Right hindlimb (tissue), 1 donor: ENCODE measurements at regions not wholly inside any gene's neighbourhood (a gene's known extent, or its start where the extent isn't known, plus 50 kb on each side); places are given as distances from the start of the nearest gene placed in this dataset.
"Not testable (repeated sequence)": the region's sequence is repeated elsewhere in the genome, so short reads cannot be mapped to it uniquely, and the experiment has no call there.

Experiments
- DNase-seq: peaks from one replicate; pipeline ENCODE4 v3.0.0-alpha.2; 2018

DNA sequence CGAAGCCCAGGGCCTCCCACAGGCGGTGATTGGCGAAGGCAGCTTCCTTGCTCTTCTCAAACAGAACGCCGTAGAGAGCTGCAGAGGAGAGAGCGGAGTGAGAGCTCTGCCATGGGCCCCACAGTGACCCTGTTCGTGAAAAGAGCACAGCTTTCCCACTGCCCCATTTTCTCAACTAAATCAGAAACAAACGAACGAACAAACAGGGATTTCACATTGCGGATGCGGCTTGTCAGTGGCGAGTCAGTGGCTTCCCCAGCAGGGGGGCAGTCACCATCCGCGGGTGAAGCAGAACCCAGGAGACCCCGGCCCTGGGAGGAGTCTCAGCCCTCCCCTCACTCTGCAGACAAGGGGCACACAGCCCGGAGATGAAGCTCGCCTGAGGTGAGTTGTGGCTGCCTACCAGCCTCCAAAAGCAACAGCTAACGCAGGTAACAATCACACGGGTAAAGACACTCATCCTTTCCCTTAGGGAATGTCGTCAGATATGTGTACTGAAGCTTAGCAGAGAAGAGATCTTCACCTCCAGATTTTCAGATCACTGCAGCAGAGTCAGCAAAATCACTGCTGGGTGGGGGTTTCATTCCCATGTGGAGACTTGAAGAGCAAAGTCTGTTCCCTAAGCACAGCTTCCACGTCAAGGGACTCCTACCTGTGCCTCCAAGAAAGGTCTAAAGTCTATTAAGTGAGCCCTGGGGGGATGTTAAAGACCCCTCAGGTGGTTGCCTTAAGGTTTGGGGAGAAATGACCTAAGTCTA is 51.2 kb upstream of the GPR31 start:
- no peak for DNase-seq

DNA sequence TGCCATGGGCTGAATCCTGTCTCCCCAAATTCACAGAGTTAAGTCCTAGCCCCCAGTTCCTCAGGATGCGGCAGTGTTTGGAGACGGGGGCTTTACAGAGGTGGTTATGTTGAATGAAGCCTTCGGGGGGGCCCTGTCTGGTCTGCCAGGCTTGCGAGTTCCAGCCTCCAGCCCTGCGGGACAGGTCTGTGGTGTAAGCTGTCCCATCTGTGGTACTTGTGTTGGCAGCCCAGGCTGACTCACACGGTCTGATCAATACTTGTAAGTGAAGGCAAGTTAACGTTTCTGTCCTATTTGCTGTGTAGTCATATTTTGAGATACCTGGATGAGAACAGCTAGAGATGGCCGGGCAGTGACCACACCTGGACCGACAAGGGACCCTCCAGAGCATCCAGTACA is 51.8 kb upstream of the GPR31 start:
- DNase-seq, result no peak

DNA sequence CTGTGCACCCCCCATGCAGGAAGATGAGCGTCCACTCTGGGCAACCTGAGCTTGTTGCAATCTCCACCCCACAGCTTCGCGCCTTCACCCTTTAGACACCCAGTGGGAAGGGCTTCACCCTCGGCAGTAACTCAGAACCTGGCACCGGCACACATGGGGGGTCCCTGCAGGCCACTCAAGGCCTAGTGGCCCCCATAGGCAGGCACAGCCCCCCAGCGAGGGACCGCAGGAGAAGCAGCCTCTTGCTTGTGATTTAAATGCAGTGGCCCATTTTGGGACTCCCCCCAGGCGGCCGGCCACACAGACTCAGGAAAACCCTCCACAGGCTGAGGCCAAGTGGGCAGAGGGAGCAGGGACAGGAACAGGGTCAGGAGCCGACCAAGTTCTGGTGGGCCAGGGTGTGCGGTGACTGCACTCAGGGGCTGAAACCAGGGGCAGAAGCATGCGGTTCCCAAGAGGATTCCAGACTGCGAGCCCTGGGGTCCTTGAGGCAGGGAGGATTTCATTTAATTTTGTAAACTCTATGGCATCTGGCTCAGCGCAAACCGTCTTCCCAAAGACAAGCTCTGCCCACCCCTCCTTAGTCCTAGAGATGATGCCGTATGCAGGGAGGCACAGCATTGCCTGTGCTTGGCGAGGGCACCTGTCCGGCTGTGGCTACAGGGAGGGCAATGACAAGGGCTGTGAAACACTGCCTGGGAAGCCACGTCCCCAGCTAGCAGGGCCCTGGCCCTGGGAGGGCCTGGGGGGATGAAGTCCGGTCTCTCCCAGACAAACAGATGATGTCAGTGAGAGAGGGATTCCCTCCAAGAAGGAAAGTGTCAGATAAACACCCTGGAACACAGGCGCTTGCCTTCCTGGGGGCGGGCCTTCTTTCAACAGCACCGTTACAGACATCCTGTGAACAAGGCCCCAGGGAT is 52.9 kb upstream of the GPR31 start:
- peak; percentile 39 for DNase-seq

DNA sequence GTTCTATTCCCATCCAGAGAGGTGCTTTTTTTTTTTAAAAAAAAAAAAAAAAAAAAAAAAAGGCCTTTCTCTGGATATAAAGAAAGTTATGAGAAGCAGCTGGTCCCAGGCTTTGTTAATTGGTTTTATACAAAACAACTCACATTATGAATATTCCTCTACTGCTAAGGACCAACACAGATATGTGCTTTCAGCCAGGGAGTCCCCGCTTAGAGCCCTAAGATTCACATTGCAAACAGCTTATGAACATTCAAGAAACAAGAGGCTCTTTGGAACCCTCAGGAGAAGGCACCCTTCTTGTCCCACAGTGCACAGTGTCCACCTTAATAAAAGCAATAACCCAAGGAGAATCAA is 53.5 kb upstream of the GPR31 start:
- no peak for DNase-seq

DNA sequence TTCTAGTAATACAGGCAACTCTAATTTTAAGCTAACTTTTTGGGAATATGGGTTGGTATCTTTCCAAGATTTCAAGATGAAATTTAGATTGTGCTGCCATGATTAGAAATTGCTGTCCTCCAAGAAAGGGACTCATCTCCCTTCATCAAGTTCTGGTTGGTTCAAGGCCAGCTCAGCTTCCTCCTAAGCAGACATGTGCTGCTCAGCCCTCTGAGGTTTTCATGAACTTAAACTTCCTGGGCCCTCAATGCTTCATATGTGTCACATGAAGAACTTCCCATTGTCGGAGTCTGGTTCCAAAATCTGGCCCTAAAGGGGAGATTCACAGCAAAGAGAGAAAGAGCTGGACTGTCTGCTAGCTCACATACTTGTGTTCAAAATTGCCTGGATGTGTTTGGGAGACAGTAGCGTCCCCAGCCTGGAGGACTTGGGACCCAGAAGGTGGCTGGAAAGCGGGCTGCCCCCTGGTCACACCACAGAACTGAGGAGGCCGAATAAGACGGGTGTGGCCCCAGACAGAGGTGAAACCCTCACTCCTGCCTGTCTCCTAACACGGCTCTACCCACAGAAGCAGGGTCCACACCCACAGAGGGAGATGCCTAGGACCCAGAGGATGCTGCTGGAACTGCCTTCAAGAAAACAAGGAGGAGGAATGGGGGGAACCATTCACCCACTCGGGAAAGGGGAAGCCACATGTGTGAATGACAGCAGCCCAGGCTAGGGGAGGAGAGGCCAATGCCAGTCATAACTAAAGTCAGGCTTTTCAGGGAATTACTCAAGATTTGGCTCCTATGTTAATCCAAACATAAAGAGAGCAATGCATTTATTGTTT is 54.3 kb upstream of the GPR31 start:
- DNase-seq, result no peak

DNA sequence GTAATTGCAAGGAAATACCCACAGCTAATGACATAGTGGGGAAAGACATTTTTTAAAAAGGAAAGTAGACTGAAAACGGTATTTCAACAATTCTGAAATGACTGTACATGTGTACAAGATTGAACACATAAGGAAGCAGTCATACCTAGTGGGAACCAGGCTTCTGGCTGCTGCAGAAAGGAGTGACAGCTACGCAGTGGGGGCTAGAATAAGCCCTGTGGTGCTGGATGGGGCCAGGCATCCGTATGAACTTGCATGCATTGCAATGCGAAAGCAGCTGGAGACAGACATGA is 54.9 kb upstream of the GPR31 start:
- no peak for DNase-seq

DNA sequence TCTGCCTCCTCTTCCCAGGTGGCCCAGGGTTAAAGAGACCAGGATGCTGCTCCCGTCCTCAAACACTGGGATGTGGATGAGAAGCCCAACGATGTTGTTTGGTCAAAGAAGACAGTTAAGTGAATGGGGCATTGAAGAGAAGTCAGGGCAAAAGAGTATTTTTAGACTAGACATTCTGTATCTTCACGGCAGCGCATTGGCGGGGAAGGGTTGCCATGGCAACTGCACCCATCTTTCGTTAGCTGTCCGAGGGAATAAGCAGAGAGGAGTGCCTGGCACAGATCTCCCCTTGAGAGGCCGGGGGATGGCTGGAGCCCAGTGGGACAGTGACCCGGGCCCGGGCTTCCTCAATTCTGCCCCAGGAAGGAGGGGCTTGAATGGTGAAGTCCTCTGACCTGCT is 56.4 kb upstream of the GPR31 start:
- no peak for DNase-seq

DNA sequence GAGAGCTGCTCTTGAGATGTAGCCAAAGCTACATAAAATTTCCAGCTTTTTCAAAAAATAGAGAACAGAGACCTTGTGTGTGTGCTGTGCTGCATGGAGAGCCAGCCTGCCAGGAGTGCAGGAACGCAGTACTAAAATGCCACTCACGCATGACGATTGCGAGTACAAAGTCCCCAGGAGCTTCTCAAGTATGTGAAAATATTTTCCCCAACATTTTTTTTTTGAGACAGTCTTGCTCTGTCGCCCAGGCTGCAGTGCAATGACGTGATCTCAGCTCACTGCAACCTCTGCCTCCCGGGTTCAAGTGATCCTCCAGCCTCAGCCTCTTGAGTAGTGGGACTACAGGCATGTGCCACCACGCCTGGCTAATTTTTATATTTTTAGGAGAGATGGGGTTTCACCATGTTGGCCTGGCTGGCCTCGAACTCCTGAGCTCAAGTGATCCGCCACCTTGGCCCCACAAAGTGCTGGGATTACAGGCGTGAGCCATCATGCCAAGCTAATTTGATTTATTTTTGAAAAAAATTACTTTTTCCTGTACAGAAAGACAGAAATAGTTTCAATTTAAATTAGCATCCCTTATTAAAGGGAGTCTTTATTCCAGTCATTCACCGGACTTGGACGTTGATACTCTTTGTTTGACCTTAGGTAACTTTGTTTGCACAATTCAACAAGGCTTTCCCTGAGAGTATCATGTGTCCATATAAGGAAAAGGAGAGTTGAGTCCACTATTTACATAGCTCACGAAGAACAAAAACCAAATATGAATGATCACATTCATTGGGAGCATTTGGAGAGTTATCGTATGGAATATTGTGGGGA is 57.9 kb upstream of the GPR31 start:
- not testable (repeated sequence) for DNase-seq

DNA sequence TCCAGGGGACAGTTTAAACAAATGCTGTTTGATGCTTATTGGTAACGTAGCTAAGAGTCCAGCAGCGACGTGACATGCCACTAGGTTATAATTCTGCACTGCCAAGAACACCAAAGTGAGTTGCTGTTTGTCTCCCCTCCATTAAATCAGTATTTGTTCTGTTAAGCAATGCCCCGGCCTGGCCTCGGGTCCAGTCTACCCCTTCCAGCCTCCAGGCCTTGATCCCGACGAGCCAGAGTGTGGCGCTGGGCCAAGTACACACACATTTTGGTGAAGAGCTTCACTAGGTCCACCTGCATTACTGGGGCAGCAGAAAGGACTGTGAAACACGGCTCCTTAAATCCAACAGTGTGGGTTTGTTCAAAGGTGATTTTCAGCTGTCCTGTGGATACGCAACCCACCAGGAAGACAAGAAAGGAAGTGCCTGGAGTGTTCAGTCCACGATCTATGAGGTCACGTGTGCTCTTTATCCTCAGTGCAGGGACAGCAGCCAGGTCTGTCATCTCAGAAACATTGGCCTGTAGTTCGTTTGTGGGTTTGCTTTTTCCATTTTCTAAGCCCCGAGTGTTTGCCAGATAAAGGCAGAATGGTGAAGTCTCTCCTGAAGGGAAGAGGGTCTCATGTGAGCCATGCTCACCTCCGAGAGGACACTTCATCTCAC is 58.7 kb upstream of the GPR31 start:
- not testable (repeated sequence) for DNase-seq

DNA sequence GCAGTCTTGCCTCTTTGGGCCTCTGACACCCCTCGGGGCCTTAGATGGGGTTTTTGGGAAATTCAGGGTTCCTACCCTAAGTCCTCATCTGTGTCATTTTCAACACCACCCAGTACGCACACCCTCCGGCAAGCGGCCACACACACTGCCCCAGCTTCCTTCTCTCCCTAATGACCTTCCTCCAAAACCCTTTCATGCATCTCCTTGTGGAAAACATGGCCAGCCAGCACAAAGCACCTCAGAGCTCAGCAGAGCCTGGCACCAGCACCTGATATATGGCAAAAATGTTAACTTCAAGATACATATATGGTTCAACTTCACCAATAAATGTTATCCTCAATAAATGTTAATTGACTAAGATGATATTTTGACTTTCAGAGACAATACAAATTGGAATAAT is 59.3 kb upstream of the GPR31 start:
- not testable (repeated sequence) for DNase-seq

DNA sequence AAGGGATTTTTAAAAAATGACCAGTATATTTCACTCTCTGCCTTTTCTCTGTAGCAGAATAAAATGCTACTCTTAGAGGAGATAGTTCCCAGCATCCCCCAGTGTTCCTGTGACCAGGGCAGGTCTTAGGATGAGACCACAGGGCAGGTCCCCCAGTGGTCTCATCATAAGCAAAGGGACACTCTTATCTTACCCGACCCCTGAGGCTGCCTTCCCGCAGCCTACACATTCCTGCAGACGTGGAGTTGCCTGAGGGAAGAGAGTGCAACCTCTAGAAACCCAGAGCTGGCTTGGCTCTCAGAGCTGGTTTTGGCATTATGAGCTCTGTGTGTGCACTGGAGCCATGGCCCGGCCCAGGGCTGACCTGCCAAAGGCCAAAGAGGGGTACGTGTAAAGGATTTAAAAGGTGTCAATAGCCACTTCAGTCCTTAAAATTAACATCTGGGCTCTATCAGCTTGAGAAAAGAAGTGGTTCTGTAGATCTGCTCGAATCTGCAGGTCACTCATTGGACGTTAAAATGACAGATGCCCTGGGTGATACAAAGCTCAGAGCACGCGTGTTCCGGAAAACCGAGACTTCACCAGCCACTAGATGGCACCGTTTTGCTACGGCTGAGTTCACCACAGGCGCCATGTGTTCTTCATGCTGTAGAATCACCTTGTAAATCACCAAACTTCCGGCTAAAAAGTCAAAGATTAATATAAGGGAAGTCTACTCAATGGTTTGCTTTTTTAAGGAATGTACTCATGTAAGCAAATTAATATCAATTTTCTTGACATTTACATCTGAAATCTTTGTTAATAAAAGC is 60.4 kb upstream of the GPR31 start:
- not testable (repeated sequence) for DNase-seq

DNA sequence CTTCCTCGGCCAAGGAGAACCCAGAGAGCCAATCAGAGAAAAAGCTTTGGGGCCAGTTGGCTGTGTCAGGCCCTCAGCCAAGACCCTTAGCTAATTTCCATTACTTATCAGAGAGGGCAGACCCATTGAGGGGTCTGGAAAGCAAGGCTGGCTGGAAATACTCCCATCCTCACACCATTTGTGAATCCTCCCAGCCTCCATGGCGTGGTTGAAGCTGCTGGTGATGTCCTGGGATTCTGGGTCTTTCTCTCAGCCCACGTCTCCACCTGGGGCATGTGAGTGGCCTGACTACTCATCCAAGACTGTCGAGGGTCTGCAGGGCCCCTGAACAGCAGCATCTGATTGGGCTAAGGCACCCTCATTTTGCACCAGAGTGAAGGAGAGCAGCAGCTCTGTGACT is 61.3 kb upstream of the GPR31 start:
- DNase-seq, result not testable (repeated sequence)

DNA sequence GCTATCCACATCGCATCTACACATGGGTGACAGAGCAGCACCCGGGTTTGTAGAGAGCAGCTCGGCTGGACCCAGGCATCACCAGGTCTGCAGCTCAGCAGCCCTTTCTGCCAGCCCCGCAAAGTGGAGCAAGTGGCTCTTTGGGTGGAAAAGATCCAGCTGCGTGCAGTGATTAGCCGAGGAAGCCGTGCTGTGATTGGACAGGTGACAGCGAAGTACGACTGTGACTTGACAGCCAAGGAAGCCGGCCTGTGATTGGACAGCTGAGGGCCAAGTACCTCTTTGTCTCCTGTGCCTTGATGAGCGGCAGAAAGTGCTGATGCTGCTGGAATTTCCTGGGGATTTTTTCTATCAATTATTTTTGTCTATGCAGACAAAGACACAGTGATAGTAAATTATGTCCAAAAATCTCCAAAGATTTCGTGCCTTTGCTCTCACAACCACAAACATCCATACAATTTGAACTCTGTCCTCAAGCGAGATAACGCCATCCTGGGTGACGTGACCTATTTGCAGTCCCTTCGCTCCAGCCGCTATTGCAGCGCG is 62.3 kb upstream of the GPR31 start:
- DNase-seq, result no peak

DNA sequence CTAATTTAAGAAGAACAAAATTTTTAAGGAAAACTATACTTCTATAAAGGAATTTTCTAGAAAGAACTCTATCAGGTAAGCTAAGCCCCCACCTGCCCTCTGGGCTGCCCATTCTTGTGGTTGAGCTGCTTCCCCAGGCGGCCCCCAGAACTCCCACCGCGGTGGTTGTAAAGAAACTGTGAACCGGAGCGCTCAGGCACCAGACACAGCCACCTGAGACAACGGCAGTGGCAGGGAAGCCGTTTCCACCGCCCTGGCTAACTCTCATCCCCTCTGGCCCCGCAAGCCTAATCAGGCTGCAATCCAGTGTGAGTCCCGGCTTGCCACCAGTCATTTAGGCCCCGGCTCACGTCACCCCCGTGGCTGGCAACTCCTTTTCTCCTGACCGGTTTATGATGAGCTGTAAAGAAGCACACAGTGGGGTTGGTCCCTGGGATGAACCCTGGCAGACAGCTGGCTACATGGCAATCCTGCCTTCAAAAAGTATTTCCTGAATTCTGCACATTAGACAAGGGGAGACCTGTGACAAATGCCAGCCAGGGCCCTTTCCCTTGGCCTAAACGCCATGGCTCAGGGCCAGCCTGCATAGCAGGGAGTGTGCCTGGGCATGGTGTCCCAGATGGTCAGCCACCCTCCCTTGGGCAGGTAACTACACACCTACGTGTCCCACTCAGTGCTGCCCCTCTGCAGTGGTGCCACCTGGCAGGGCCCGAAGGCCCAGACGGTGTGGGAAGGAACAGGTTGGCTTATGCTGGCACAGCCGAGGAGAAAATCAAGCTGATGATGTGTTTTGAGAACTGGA is 63.8 kb upstream of the GPR31 start:
- no peak for DNase-seq

DNA sequence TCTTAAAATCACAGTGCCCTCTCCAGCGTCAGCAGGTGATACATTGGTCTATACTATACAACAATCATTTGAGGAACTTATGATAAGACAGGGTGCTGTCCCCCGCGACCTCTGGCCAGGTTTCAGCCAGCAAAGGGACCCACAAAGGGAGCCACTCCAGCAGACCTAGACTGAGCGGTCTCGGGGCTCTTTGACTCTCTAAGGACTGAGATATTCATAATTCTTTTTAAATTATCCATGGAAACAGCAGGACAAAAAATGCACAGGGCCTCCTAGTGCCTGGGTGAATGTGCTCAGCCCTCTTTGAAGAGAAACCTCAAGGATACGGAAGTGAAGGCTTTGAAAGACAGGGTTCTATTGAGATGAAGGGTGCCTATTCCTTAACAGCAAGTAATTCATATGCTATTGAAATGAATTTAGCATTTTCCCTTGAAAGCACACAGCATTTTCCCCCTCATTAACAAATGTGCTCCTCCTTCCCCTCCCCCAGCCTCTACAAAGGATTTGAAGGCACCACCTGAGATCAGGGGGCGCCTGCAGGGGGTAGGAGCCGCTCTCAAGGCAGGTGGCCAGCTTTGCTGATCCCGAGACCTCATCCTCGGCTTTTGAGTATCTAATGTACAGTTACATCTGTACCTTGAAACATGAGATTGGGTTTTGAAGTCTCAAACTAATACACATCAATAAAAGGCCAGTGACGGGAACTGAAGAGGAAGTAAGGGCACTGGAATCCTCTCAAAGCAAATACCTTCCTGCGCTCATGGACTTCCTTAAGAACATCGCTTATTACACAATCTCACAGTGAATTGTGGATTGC is 65.3 kb upstream of the UNC93A start:
- not testable (repeated sequence) for DNase-seq

DNA sequence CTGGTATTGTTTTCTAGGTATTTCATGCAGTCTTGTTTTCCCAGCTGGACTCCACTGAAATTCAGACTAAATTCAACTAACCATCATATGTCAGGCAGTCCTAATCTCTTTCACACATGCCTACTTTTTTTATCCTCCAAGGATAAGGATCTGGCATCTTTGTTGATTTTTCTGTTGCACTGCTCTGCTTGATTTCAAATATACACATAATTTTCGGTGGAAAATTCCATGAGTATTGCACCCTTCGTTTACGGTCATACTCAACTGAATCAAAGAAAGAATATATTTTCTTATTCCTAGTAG is 64.8 kb upstream of the UNC93A start:
- no peak for DNase-seq

DNA sequence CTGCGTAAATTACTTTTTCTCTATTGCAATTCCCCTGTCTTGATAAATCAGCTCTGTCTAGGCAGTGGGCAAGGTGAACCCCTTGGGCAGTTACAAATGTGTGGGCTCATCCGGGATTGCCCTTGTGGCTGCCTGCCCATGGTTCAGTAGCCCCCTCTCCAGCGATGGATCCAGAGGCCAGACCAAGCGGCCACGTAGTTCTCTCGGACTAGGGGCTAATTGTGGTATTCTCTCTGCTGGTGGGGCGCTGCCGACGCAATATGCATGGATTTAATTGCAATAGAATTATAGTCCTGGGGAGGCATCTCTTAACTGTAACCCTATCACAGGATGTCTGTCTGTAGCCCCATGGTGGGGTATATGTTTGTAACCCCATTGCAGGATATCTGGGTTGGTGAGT is 64.3 kb upstream of the UNC93A start:
- DNase-seq, result no peak

DNA sequence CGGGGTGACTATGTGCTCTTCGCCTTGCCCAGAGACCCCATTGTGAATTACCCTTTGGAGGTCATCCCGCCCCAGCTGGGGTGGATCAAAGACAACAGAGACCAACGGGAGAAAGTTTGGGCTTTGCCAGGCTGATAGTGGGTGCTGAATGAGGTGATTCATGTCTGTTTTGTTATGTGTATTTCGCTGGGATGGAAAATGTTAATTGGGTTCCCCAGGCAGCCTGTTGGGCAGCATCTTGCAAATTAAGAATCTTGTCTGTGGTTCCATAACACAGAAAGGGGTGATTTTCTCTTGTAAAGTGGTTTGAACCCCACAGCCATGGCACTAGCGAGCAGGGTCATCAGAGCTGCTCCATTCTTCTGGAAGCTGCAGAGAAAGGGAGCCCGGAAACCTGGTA is 63.1 kb upstream of the UNC93A start:
- no peak for DNase-seq

DNA sequence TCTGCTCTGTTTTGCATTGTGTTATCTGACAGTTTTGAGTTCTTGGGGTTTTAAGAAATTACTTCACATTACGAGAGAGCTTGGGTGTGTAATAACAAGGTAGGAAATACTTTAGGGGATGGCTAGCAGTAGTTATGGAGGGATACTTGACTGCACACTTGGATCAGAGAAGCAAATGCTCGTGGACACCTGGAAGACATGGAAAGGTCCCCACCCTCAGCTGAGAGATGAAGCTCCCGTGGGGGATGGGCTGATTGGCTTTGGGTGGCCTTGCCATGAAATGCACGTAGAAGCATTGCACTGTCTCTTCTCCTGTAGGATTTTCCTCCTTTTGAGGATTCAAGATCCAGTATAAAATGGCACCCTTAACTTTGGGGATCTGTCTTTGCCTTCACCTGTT is 61.5 kb upstream of the UNC93A start:
- no peak for DNase-seq
